HG03442 (cell line): ENCODE measurements at regions not wholly inside any gene's neighbourhood (a gene's known extent, or its start where the extent isn't known, plus 50 kb on each side); places are given as distances from the start of the nearest gene placed in this dataset.
"Not testable (repeated sequence)": the region's sequence is repeated elsewhere in the genome, so short reads cannot be mapped to it uniquely, and the experiment has no call there.

Experiments
- ATAC-seq: cut with Tn5 transposase; IDR thresholded peaks from one replicate; pipeline ENCODE4 v1.9.1; 2021; ENCODE audit warnings: mild to moderate bottlenecking, moderate library complexity; ENCODE audit not compliant: unreplicated experiment

GRCh38 chr3:151599103-151599672 is 134.5 kb upstream of the AADACL2 start:
- no peak for ATAC-seq

- no peak for ATAC-seq
Observed at GRCh38 chr3:151596940-151597339, 136.1 kb upstream of the IGSF10 start.

GRCh38 chr3:151593928-151594327 is 133.1 kb upstream of the IGSF10 start:
- no peak for ATAC-seq

- no peak for ATAC-seq
Observed at GRCh38 chr3:151592287-151592686, 131.4 kb upstream of the IGSF10 start.

GRCh38 chr3:151591441-151591840 is 130.6 kb upstream of the IGSF10 start:
- ATAC-seq: no peak

- no peak for ATAC-seq
Observed at GRCh38 chr3:151589311-151589710, 128.4 kb upstream of the IGSF10 start.

GRCh38 chr3:151587659-151588058 is 126.8 kb upstream of the IGSF10 start:
- ATAC-seq: not testable (repeated sequence)

- peak; percentile 77 for ATAC-seq
Observed at GRCh38 chr3:151584566-151584965, 123.7 kb upstream of the IGSF10 start.

- no peak for ATAC-seq
Observed at GRCh38 chr3:151581035-151581434, 120.2 kb upstream of the IGSF10 start.

GRCh38 chr3:151580591-151580990 is 119.7 kb upstream of the IGSF10 start:
- ATAC-seq: no peak

- ATAC-seq: no peak
Observed at GRCh38 chr3:151579571-151580270, 118.9 kb upstream of the IGSF10 start.

- ATAC-seq: no peak
Observed at GRCh38 chr3:151578495-151578894, 117.6 kb upstream of the IGSF10 start.

- ATAC-seq: no peak
Observed at GRCh38 chr3:151576511-151577137, 115.8 kb upstream of the IGSF10 start.

- no peak for ATAC-seq
Observed at GRCh38 chr3:151568184-151568583, 107.3 kb upstream of the IGSF10 start.

- ATAC-seq: no peak
Observed at GRCh38 chr3:151567477-151567876, 106.6 kb upstream of the IGSF10 start.

GRCh38 chr3:151564261-151564660 is 103.4 kb upstream of the IGSF10 start:
- no peak for ATAC-seq

GRCh38 chr3:151563305-151563704 is 102.4 kb upstream of the IGSF10 start:
- ATAC-seq: no peak

- no peak for ATAC-seq
Observed at GRCh38 chr3:151562891-151563290, 102.0 kb upstream of the IGSF10 start.

- ATAC-seq: no peak
Observed at GRCh38 chr3:151561878-151562277, 101.0 kb upstream of the IGSF10 start.

GRCh38 chr3:151560738-151561137 is 99.9 kb upstream of the IGSF10 start:
- ATAC-seq: no peak

GRCh38 chr3:151559736-151560135 is 98.9 kb upstream of the IGSF10 start:
- ATAC-seq: no peak

GRCh38 chr3:151558661-151559060 is 97.8 kb upstream of the IGSF10 start:
- no peak for ATAC-seq
